ENCODE measurements at regions not wholly inside any gene's neighbourhood (a gene's known extent, or its start where the extent isn't known, plus 50 kb on each side); places are given as distances from the start of the nearest gene placed in this dataset.
"Not testable (repeated sequence)": the region's sequence is repeated elsewhere in the genome, so short reads cannot be mapped to it uniquely, and the experiment has no call there.

- not testable (repeated sequence) for DNase-seq (ENCODE audit: low read depth in 3 of 3, low spot score in 2 of 3)
Observed at GRCh38 chr11:97784388-97784787, 1236.4 kb upstream of the CNTN5 start.

GRCh38 chr11:97786961-97787360, 1233.8 kb upstream of the CNTN5 start:
- no peak for DNase-seq (ENCODE audit: low read depth in 3 of 3, low spot score in 2 of 3)

- DNase-seq (ENCODE audit: low read depth in 3 of 3, low spot score in 2 of 3), result no peak
Observed at GRCh38 chr11:97794876-97795275, 1225.9 kb upstream of the CNTN5 start.

GRCh38 chr11:97800891-97801290, 1219.9 kb upstream of the CNTN5 start:
- DNase-seq (ENCODE audit: low read depth in 3 of 3, low spot score in 2 of 3), result no peak

GRCh38 chr11:97814325-97814959, 1206.3 kb upstream of the CNTN5 start:
- no peak for DNase-seq (ENCODE audit: low read depth in 3 of 3, low spot score in 2 of 3)

GRCh38 chr11:97815667-97816066, 1205.1 kb upstream of the CNTN5 start:
- no peak for DNase-seq (ENCODE audit: low read depth in 3 of 3, low spot score in 2 of 3)

GRCh38 chr11:97832451-97832850, 1188.3 kb upstream of the CNTN5 start:
- no peak for DNase-seq (ENCODE audit: low read depth in 3 of 3, low spot score in 2 of 3)

- DNase-seq (ENCODE audit: low read depth in 3 of 3, low spot score in 2 of 3), result no peak
Observed at GRCh38 chr11:97833412-97833811, 1187.3 kb upstream of the CNTN5 start.

GRCh38 chr11:97844016-97844415, 1176.7 kb upstream of the CNTN5 start:
- no peak for DNase-seq (ENCODE audit: low read depth in 3 of 3, low spot score in 2 of 3)

- DNase-seq (ENCODE audit: low read depth in 3 of 3, low spot score in 2 of 3), result no peak
Observed at GRCh38 chr11:97847730-97848129, 1173.0 kb upstream of the CNTN5 start.

GRCh38 chr11:97850701-97851100, 1170.0 kb upstream of the CNTN5 start:
- DNase-seq (ENCODE audit: low read depth in 3 of 3, low spot score in 2 of 3), result no peak

GRCh38 chr11:97854357-97854756, 1166.4 kb upstream of the CNTN5 start:
- no peak for DNase-seq (ENCODE audit: low read depth in 3 of 3, low spot score in 2 of 3)

GRCh38 chr11:97854877-97855276, 1165.9 kb upstream of the CNTN5 start:
- no peak for DNase-seq (ENCODE audit: low read depth in 3 of 3, low spot score in 2 of 3)

GRCh38 chr11:97856666-97857065, 1164.1 kb upstream of the CNTN5 start:
- DNase-seq (ENCODE audit: low read depth in 3 of 3, low spot score in 2 of 3), result no peak

- DNase-seq (ENCODE audit: low read depth in 3 of 3, low spot score in 2 of 3), result no peak
Observed at GRCh38 chr11:97860237-97860636, 1160.5 kb upstream of the CNTN5 start.

- no peak for DNase-seq (ENCODE audit: low read depth in 3 of 3, low spot score in 2 of 3)
Observed at GRCh38 chr11:97862021-97862420, 1158.7 kb upstream of the CNTN5 start.

GRCh38 chr11:97865424-97866012, 1155.2 kb upstream of the CNTN5 start:
- DNase-seq (ENCODE audit: low read depth in 3 of 3, low spot score in 2 of 3), result no peak

- DNase-seq (ENCODE audit: low read depth in 3 of 3, low spot score in 2 of 3), result no peak
Observed at GRCh38 chr11:97871816-97872215, 1148.9 kb upstream of the CNTN5 start.

- DNase-seq (ENCODE audit: low read depth in 3 of 3, low spot score in 2 of 3), result no peak
Observed at GRCh38 chr11:97880209-97880608, 1140.5 kb upstream of the CNTN5 start.

- no peak for DNase-seq (ENCODE audit: low read depth in 3 of 3, low spot score in 2 of 3)
Observed at GRCh38 chr11:97883086-97883485, 1137.7 kb upstream of the CNTN5 start.

GRCh38 chr11:97888641-97889040, 1132.1 kb upstream of the CNTN5 start:
- DNase-seq (ENCODE audit: low read depth in 3 of 3, low spot score in 2 of 3), result no peak

- no peak for DNase-seq (ENCODE audit: low read depth in 3 of 3, low spot score in 2 of 3)
Observed at GRCh38 chr11:97890466-97890865, 1130.3 kb upstream of the CNTN5 start.

- no peak for DNase-seq (ENCODE audit: low read depth in 3 of 3, low spot score in 2 of 3)
Observed at GRCh38 chr11:97893612-97894011, 1127.1 kb upstream of the CNTN5 start.
